NAMALWA (cell line): ENCODE measurements at regions not wholly inside any gene's neighbourhood (a gene's known extent, or its start where the extent isn't known, plus 50 kb on each side); places are given as distances from the start of the nearest gene placed in this dataset.

ENCODE experiments used
- DNase-seq: peaks from one replicate; pipeline ENCODE4 v3.0.0-alpha.2; 2015; ENCODE audit warnings: low spot score

DNA sequence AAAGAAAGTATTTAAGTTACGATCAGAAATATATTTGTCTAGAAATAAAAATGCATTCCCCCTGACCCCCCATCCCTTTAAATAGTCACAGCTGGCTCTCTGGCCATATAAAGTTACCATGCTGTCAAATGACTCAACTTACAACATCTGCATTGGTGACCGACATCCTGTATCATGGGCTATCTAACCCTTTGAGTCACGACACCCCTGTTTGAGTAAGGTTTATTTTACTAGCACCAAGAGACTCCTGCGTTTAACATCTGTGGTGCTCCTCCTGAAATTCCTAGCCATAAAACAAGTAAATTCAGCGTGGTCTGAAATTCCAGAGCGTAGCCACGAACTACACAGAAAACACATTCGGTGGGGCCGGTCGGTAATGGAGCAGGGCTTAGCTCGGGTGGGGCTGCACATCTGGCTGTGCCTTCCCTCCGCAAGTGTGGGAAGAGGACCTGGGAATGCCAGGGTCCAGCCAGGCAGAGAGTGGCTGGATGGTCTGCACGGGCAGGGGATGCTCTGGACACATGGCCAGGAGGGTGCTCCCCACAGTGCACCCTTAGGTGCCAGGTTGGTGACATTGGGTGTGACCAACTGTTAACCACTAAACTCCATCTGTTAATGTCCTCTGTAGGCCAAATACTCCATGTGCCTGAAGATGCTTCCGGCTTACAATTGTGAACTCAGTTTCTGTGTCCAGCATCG, 53.0 kb upstream of the CLDN14 start:
- no peak for DNase-seq

DNA sequence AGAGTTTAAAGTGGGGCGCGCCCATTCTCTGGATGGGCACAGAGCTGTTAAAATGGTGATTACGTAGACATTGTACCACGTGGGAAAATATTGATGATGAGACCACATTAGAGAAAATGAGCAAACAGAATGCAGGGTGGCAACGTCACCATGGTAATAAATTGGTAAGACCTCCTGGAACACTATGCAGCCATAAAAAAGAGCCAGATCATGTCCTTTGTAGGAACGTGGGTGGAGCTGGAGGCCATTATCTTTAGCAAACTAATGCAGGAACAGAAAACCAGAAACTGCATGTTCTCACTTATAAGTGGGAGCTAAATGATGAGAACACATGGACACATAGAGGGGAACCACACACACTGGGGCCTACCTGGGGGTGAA, 53.5 kb upstream of the CLDN14 start:
- no peak for DNase-seq

DNA sequence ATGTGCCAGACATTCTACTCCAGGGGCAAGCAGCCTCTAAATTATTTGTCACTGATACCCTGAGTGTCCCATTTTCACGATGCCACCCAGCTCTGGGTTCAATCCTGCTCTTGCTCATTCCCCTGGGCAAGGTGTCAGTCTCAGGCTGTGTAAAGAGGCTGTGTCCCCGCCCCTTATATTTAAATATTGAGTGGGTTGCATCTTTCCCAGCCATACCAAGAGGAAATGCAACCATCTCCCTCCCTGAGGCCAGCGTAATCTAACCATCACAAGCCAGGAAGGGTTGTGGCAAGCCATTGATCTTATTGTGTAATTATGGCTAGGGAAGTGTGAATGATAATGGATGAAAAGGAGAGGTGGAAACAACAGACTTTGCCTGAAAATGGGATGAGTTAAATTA, 54.7 kb upstream of the CLDN14 start:
- no peak for DNase-seq

- DNase-seq = no peak
Observed at GRCh38 chr21:36535618-36536241, 55.8 kb upstream of the CLDN14 start.

GRCh38 chr21:36538761-36539160, 58.8 kb upstream of the CLDN14 start:
- no peak for DNase-seq

DNA sequence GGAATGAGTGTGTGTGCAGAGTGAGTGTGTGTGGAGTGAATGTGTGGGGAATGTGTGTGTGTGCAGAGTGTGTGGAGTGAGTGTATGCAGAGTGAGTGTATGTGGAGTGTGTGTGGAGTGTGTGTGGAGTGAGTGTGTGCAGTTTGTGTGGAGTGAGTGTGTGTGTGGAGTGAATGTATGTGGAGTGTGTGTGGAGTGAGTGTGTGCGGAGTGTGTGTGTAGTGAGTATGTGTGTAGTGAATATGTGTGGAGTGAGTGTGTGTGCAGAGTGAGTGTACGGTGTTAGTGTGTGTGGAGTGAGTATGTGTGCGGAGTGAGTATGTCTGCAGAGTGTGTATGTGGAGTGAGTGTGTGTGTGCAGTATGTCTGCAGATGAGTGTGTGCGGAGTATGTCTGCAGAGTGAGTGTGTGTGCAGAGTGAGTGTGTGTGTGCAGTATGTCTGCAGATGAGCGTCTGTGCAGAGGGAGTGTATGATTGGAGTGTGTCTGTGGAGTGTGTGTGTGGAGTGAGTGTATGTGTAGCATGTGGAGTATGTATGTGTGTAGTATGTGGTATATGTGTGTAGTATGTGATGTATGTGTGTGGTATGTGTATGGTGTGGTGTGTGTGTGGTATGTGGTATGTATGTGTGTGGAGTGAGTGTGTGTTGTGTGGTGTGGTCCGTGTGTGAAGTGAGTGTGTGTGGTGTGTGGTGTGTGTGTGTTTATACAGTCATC, 59.7 kb upstream of the CLDN14 start:
- no peak for DNase-seq

DNA sequence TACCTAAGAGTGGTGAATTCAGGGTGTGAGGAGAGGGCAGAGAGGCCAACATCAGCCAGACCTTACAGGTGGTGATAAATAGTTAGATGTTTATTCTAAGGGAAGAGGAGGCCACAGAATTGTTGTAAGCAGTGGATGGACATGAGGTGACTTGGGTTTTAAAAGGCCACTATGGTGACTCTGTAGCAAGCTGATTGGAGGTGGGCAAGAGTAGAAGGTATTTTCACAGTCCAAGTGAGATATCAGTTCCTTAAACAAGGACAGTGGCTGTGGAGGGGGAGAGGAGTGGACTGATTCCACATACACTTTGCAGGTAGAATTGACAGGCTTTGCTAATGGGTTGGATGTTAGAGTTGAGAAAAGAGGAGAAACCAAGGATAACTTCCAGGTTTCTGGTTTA, 60.8 kb upstream of the CLDN14 start:
- DNase-seq = no peak

DNA sequence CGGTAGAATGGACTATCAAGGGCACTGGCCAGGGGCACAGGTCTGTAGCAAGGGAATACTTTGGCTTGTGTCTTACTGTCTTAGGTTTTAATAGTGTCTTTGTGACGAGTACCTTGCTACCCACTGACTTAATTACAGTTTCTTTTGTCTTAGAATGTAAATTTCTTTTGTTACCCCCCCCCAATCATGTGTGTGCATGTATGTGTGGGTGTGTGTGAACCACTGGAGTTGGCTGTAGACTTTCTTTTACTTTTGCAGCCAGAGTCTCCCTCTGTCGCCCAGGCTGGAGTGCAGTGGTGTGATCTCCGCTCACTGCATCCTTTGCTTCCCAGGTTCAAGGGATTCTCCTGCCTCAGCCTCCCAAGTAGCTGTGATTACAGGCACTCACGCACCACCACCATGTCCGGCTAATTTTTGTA, 61.8 kb upstream of the CLDN14 start:
- no peak for DNase-seq

DNA sequence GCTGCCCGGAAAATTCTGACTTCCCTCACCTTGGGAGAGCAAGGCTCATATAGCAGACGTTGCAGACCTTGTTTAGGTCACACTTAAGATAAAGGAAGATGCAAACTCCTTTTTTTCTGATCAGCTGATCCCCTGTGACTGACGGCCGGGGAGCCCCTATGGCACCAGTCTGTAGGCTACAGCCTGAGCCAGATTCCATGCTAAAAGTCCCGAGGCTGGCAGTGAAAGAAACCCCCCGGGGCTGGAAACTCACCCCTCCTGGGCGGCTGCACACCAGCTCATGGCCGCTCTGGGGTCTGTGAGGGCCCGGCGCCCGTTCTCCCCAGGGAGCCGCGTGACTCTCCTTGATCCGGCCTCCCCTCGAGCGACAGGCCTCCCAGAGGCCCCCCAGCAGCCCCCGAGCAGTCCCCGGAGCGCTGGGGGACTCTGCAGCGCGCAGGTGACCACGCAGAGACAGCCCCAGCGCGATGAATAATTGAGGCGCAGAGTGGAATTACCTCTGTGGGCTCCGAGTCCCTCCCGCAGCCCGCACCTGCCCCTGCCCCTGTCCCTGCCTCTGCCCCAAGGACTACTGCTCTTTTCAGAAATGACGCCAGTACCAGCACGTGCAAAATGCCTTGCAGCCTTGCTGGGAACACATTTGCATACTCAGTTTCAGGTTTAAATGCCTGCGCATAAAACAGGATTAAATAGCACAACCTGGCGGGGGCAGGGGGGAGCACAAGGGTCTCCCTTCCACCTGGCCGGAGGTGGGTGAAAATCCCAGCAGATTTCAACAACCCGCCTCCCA, 62.6 kb upstream of the CLDN14 start:
- peak; percentile 46 for DNase-seq

GRCh38 chr21:36543924-36544323, 64.0 kb upstream of the CLDN14 start:
- no peak for DNase-seq

DNA sequence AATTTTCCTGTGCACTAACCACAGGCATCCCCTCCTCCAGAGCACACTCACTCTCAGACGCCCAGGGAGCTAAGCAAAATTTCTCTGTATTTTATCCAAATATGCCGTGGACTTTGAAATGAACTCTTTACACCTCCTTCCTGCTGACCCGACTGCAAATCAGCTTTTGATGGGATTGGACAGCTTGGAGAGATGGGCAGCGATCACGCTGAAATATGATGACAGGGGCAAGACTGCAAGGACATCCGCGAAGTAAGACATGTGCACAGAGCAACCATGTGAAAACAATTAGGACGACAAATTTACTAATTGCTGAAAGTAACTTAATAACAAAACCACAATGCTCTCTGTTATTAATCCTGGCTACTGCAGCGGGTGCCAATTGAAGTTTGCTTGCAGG, 64.6 kb upstream of the CLDN14 start:
- no peak for DNase-seq

- no peak for DNase-seq
Observed at GRCh38 chr21:36545776-36546511, 66.0 kb upstream of the CLDN14 start.

DNA sequence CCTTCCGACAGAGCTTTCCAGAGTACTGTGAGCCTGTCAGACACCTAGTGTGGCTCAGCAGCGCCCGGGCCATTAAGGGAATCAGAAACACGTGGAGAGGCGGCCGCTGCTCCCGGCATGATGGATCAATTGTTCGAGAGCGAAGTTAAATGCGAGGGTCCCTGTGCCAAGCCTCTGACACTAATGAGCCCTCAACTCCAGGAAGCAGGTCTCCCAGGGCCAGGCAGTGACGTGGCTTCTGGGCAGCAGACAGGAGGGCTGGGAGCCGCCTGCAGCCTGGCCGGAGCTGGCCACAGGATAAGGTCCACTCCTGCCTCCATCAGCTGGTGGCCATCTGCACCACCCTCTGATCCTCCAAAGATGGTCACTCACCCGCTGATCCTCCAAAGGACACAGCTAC, 67.5 kb upstream of the CLDN14 start:
- no peak for DNase-seq

DNA sequence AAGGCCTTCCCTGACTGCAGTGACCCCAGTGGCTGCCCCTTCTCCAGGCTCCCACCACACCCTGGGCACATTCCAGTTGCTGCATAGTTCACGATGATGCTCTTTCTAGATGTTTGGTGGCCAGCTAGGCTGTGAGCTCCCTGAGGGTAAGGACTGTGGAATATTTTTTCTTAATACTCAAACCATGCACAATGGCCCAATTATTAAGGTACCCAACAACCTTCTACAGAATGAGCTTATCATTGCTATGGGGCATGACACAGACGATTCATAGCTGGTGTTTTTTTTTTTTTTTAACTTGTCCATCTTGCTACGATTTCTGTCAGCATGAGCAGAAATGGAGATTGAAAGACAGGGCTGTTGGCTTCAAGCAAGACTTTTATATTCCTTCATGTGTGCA, 68.9 kb upstream of the CLDN14 start:
- no peak for DNase-seq

GRCh38 chr21:36549470-36549869, 69.5 kb upstream of the CLDN14 start:
- DNase-seq = no peak

GRCh38 chr21:36550761-36551160, 70.8 kb upstream of the CLDN14 start:
- no peak for DNase-seq

- no peak for DNase-seq
Observed at GRCh38 chr21:36551321-36551720, 71.4 kb upstream of the CLDN14 start.

GRCh38 chr21:36551731-36552433, 72.0 kb upstream of the CLDN14 start:
- no peak for DNase-seq

DNA sequence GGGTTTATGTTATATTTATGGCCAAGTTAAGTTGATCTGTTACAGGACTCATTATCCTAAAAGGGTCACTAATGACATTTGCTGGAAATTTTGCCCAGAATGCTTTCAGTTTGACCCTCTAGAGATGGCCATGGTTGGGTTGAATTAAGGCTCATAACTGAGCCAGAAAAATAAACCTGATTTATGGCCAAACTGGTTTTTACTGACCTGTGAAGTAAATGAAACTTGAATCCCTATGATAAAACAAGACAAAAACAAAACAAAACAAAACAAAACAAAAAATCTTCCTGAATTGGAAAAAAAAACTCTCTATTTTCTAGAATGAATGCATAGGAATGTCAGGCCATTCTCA, 72.5 kb upstream of the CLDN14 start:
- DNase-seq = no peak

- DNase-seq = no peak
Observed at GRCh38 chr21:36553406-36553805, 73.5 kb upstream of the CLDN14 start.

DNA sequence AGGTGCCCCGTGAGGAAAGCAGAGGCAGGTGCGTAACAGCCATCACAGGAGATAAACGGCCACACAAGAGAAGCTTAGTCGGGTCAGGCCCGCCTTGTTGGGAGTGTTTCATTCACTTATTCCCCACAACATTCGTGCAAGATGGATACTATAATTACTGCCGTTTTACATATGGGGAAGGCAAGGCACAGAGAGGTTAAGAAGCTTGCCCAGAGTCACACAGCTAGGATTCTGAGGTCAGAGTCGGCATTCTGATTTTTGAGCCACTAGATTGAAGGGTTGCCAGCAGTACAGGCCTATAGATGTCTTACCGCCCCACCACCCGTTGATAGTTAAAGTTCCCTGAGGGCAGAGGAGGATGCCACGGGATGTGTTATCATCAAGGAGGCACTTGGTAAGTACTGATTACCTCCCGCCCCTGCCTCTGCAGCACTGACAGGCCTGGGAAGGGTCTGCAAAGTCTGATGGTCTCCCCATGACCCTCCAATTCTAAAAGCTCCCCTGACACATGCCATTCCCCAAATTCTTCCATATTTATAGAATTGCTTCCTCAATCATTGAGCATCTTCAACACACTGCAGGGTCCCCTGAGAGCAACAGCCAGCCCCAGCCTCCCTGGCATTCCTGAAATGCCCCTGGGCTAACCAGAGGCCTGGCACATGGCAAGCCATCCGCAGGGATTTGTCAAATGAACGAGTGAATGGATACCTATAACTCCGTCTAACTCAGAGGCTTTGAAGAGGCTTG, 74.7 kb upstream of the CLDN14 start:
- DNase-seq = no peak
